ENCODE measurements at regions not wholly inside any gene's neighbourhood (a gene's known extent, or its start where the extent isn't known, plus 50 kb on each side); places are given as distances from the start of the nearest gene placed in this dataset.

GRCh38 chr10:100614429-100615095 is 78.8 kb downstream of the HIF1AN start:
- no peak overlapping the region for H3K4me3 ChIP-seq (replicated peaks in 1 of 3; ENCODE audit: insufficient read depth in 1 of 3, low read depth in 1 of 3, low read length in 3 of 3)
- FAIRE-seq (no peak), DNase-seq (ENCODE audit: low read depth, low spot score) (no peak)
- TF ChIP-seq JUN (IDR thresholded peaks at IDR 0.05; ENCODE audit: borderline replicate concordance, insufficient read depth, insufficient read length, low read depth) (no peak), POLR2A (IDR thresholded peaks at IDR 0.05; ENCODE audit: low read depth, low read length) (no peak), CTCF (IDR thresholded peaks at IDR 0.05; ENCODE audit: extremely low read depth in 1 of 2, insufficient read depth in 1 of 2, low read depth in 1 of 2, low read length in 2 of 2) (no peak), POLR2AphosphoS5 (IDR thresholded peaks at IDR 0.05; ENCODE audit: insufficient read depth, low read depth, low read length) (no peak), EZH2 (IDR thresholded peaks at IDR 0.05; ENCODE audit: borderline replicate concordance, low read depth, low read length, severe bottlenecking) (no peak)
- peaks cover 6 to 7% of the 10 kb centered on the region in 2 experiments for H3K27me3 ChIP-seq (ENCODE audit: control insufficient read depth in 2 of 2, insufficient read depth in 2 of 2, low read length in 2 of 2)
- no TSS peak for BruUV-seq (replicated peaks)
- no peaks in the 10 kb centered on the region for H3K36me3 ChIP-seq (ENCODE audit: control insufficient read depth in 2 of 2, extremely low read depth in 1 of 2, insufficient read depth in 2 of 2, low read length in 2 of 2)
- H3K27ac ChIP-seq (ENCODE audit: insufficient read depth, low read depth, low read length): no peak overlapping the region
- no peaks in the 10 kb centered on the region for H4K20me1 ChIP-seq (replicated peaks; ENCODE audit: control insufficient read depth, extremely low read depth, insufficient read depth, low read length)
- no peaks in the 10 kb centered on the region for H3K4me1 ChIP-seq (ENCODE audit: control insufficient read depth, extremely low read depth, insufficient read depth, low read length)
- POLR2A ChIA-PET: no interaction called here
- no peak overlapping the region for H3K9ac ChIP-seq (replicated peaks; ENCODE audit: extremely low read depth, insufficient read depth, low read length)
- no peak overlapping the region for H2AFZ ChIP-seq (ENCODE audit: low read depth, low read length)
- H3K9me1 ChIP-seq (replicated peaks; ENCODE audit: control insufficient read depth, extremely low read depth, insufficient read depth, low read length): no peaks in the 10 kb centered on the region
- CTCF ChIA-PET: no interaction called here
- no peaks in the 10 kb centered on the region for H3K9me3 ChIP-seq (replicated peaks; ENCODE audit: control insufficient read depth, insufficient read depth, low read length)
- no peak overlapping the region for H3K4me2 ChIP-seq (ENCODE audit: insufficient read depth, low read length)
- no peaks in the 10 kb centered on the region for H3K79me2 ChIP-seq (ENCODE audit: control insufficient read depth, insufficient read depth, low read length)
- dilution Hi-C loops (cut with MboI; ENCODE audit: extremely low pct_ligation_motif_present, low sequenced_read_pairs) (no loop called here), intact Hi-C loops (cut with micrococcal nuclease) (no loop called here)

DNA sequence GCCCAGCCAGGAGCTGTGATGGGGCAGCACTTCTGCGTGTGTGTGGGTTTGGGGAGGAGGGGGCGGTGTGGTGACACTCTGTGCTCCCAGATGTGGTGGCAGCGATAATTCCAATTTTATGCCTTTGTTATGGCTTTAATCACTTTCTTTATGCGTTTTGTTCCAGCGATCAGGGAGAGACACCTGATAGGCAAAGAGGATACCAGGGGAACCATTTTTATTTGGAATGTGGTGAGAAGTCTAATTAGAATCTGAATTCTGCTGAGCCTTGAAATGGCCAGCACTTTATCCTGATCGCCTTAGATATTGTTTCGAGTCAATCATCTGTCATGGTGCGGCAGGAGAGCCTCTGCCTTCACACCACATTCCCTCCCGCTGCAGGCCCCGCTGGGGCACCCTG is 79.5 kb downstream of the HIF1AN start:
- ChIA-PET CTCF (no interaction called here), POLR2A (no interaction called here)
- H3K4me3 ChIP-seq (replicated peaks in 1 of 3; ENCODE audit: insufficient read depth in 1 of 3, low read depth in 1 of 3, low read length in 3 of 3): no peak overlapping the region
- H3K9me1 ChIP-seq (replicated peaks; ENCODE audit: control insufficient read depth, extremely low read depth, insufficient read depth, low read length): no peaks in the 10 kb centered on the region
- H3K4me1 ChIP-seq (ENCODE audit: control insufficient read depth, extremely low read depth, insufficient read depth, low read length): no peaks in the 10 kb centered on the region
- DNase-seq (ENCODE audit: low read depth, low spot score) (no peak), FAIRE-seq (no peak)
- H3K9me3 ChIP-seq (replicated peaks; ENCODE audit: control insufficient read depth, insufficient read depth, low read length): no peaks in the 10 kb centered on the region
- H3K79me2 ChIP-seq (ENCODE audit: control insufficient read depth, insufficient read depth, low read length): no peaks in the 10 kb centered on the region
- dilution Hi-C loops (cut with MboI; ENCODE audit: extremely low pct_ligation_motif_present, low sequenced_read_pairs): no loop called here
- H3K36me3 ChIP-seq (ENCODE audit: control insufficient read depth in 2 of 2, extremely low read depth in 1 of 2, insufficient read depth in 2 of 2, low read length in 2 of 2): no peaks in the 10 kb centered on the region
- H3K27ac ChIP-seq (ENCODE audit: insufficient read depth, low read depth, low read length): no peak overlapping the region
- BruUV-seq (replicated peaks): no TSS peak
- H3K9ac ChIP-seq (replicated peaks; ENCODE audit: extremely low read depth, insufficient read depth, low read length): no peak overlapping the region
- no peak for TF ChIP-seq POLR2A (IDR thresholded peaks at IDR 0.05; ENCODE audit: low read depth, low read length)
- no peak for TF ChIP-seq POLR2AphosphoS5 (IDR thresholded peaks at IDR 0.05; ENCODE audit: insufficient read depth, low read depth, low read length)
- TF ChIP-seq CTCF (IDR thresholded peaks at IDR 0.05; ENCODE audit: extremely low read depth in 1 of 2, insufficient read depth in 1 of 2, low read depth in 1 of 2, low read length in 2 of 2): no peak
- no peak for TF ChIP-seq GATA2 (IDR thresholded peaks at IDR 0.05; ENCODE audit: insufficient read depth, insufficient read length, low read depth, low read length)
- no peak for TF ChIP-seq MAX (IDR thresholded peaks at IDR 0.05; ENCODE audit: insufficient read depth, insufficient read length)
- TF ChIP-seq FOS (IDR thresholded peaks at IDR 0.05; ENCODE audit: borderline replicate concordance, insufficient read depth, low read length): no peak
- no peak for TF ChIP-seq EZH2 (IDR thresholded peaks at IDR 0.05; ENCODE audit: borderline replicate concordance, low read depth, low read length, severe bottlenecking)
- no peak for TF ChIP-seq MYC (IDR thresholded peaks at IDR 0.05; ENCODE audit: low read depth, low read length)
- no peak for TF ChIP-seq JUN (IDR thresholded peaks at IDR 0.05; ENCODE audit: borderline replicate concordance, insufficient read depth, insufficient read length, low read depth)
- no peak overlapping the region for H2AFZ ChIP-seq (ENCODE audit: low read depth, low read length)
- peaks cover 9 to 10% of the 10 kb centered on the region in 2 experiments for H3K27me3 ChIP-seq (ENCODE audit: control insufficient read depth in 2 of 2, insufficient read depth in 2 of 2, low read length in 2 of 2)
- no peak overlapping the region for H3K4me2 ChIP-seq (ENCODE audit: insufficient read depth, low read length)
- intact Hi-C loops (cut with micrococcal nuclease): no loop called here
- H4K20me1 ChIP-seq (replicated peaks; ENCODE audit: control insufficient read depth, extremely low read depth, insufficient read depth, low read length): no peaks in the 10 kb centered on the region

All from endothelial cell of umbilical vein (primary cell).